H1 (cell line): ENCODE measurements at regions not wholly inside any gene's neighbourhood (a gene's known extent, or its start where the extent isn't known, plus 50 kb on each side); places are given as distances from the start of the nearest gene placed in this dataset.
"Not testable (repeated sequence)": the region's sequence is repeated elsewhere in the genome, so short reads cannot be mapped to it uniquely, and the experiment has no call there.

Experiments used
- CTBP2 ChIP-seq: IDR thresholded peaks from 2 replicates; pipeline ENCODE4 v1.7.0; 2011; ENCODE audit warnings: borderline replicate concordance, mild to moderate bottlenecking, moderate library complexity, mixed read lengths, low read length; ENCODE audit not compliant: insufficient read depth, insufficient read length
- CTCF ChIP-seq, 3 experiments: IDR thresholded peaks; 1 replicate in 2 of 3; 2 replicates in 1 of 3; pipeline versions ENCODE4 v1.5.1 to v1.6.1; 2011; ENCODE audit warnings: low read length in 3 of 3, mild to moderate bottlenecking in 3 of 3, inconsistent platforms in 2 of 3, low read depth in 1 of 3, moderate library complexity in 1 of 3; ENCODE audit not compliant: insufficient read depth in 1 of 3; ENCODE audit errors: control extremely low read depth in 1 of 3
- EP300 ChIP-seq, 2 experiments: IDR thresholded peaks; 1 replicate in 1 of 2; 2 replicates in 1 of 2; pipeline ENCODE4 v1.6.1; 2011 to 2012; ENCODE audit warnings: low read depth in 2 of 2, low read length in 2 of 2, mild to moderate bottlenecking in 2 of 2, borderline replicate concordance in 1 of 2, inconsistent platforms in 1 of 2, moderate library complexity in 1 of 2
- EZH2 ChIP-seq: fragments of 200-600 bp; sonication (generic); IDR thresholded peaks from 2 replicates; pipeline ENCODE4 v1.7.1; 2012; ENCODE audit warnings: low read depth, mild to moderate bottlenecking, moderate library complexity, low read length, inconsistent platforms; ENCODE audit not compliant: severe bottlenecking
- POLR2A ChIP-seq, 2 experiments: IDR thresholded peaks; 1 replicate in 1 of 2; 2 replicates in 1 of 2; pipeline ENCODE4 v1.6.1; 2011; ENCODE audit warnings: low read depth in 2 of 2, low read length in 2 of 2, mild to moderate bottlenecking in 2 of 2; ENCODE audit errors: control extremely low read depth in 1 of 2
- SIN3A ChIP-seq, 2 experiments: IDR thresholded peaks in 1 of 2; conservative IDR thresholded peaks in 1 of 2; 2 replicates each; pipeline ENCODE4 v1.6.1; 2011 to 2012; ENCODE audit warnings: low read length in 2 of 2, improper control_type of control experiment in 1 of 2, low read depth in 1 of 2, mild to moderate bottlenecking in 1 of 2

DNA sequence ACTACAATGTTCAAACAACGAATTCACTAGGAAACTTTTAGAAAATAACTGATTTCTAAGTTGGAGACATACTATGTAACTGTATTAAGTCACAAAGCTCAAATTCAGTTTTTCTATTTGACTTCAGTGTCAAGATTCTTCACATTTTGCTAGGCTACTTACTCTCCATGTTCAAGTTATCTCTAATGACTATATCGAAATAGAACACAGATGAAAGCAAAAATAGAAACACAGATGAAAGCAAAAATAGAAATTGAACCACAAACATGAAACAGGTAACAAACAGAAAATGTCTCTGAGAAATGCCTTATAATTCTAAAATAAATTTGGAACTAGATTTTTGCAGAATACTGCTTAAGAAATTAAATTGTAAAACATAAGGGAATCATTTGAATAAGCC lies 113.5 kb downstream of the SPDYE17 start:
- TF ChIP-seq EZH2; CTCF (IDR thresholded peaks at IDR 0.05; ENCODE audit: control extremely low read depth in 1 of 3, insufficient read depth in 1 of 3, low read depth in 1 of 3, low read length in 3 of 3); CTBP2; POLR2A (IDR thresholded peaks at IDR 0.05; ENCODE audit: control extremely low read depth in 1 of 2, low read depth in 2 of 2, low read length in 2 of 2); SIN3A (conservative IDR thresholded peaks at IDR 0.05 in 1 of 2, IDR thresholded peaks at IDR 0.05 in 1 of 2; ENCODE audit: low read depth in 1 of 2, low read length in 2 of 2); EP300 (IDR thresholded peaks at IDR 0.05; ENCODE audit: borderline replicate concordance in 1 of 2, low read depth in 2 of 2, low read length in 2 of 2): not testable (repeated sequence)
